ENCODE measurements at regions not wholly inside any gene's neighbourhood (a gene's known extent, or its start where the extent isn't known, plus 50 kb on each side); places are given as distances from the start of the nearest gene placed in this dataset.

- TF ChIP-seq REST (IDR thresholded peaks at IDR 0.05; ENCODE audit: low read depth) (no peak), CEBPB (IDR thresholded peaks at IDR 0.05) (no peak), EP300 (IDR thresholded peaks at IDR 0.05; ENCODE audit: borderline replicate concordance) (no peak), USF1 (IDR thresholded peaks at IDR 0.05) (no peak), EGR1 (IDR thresholded peaks at IDR 0.05) (no peak)
Observed at GRCh38 chr18:67376372-67376771, 140.1 kb downstream of the DSEL start.
